Mesodermal cell (in vitro differentiated cells): ENCODE measurements at regions not wholly inside any gene's neighbourhood (a gene's known extent, or its start where the extent isn't known, plus 50 kb on each side); places are given as distances from the start of the nearest gene placed in this dataset.

Experiments
- H3K27ac ChIP-seq: 2 replicates; pipeline ENCODE4 v1.7.0; 2013; ENCODE audit warnings: mild to moderate bottlenecking, low read depth, low read length, moderate library complexity; ENCODE audit not compliant: severe bottlenecking
- H3K36me3 ChIP-seq: 2 replicates; pipeline ENCODE4 v1.7.1; 2013; ENCODE audit warnings: mild to moderate bottlenecking, low read length, moderate library complexity; ENCODE audit not compliant: control insufficient read depth, insufficient read depth
- H3K4me1 ChIP-seq: one replicate; pipeline ENCODE4 v1.7.1; 2013; ENCODE audit warnings: mild to moderate bottlenecking, low read length; ENCODE audit not compliant: insufficient read depth, control insufficient read depth, poor library complexity, severe bottlenecking
- H3K4me3 ChIP-seq: 2 replicates; pipeline ENCODE4 v1.7.0; 2013; ENCODE audit warnings: low read length, control low read depth, mild to moderate bottlenecking; ENCODE audit not compliant: insufficient read depth, poor library complexity, severe bottlenecking; ENCODE audit errors: extremely low read depth
- H3K9me3 ChIP-seq: 2 replicates; pipeline ENCODE4 v1.7.1; 2013; ENCODE audit warnings: mild to moderate bottlenecking, low read length, moderate library complexity; ENCODE audit not compliant: control insufficient read depth
- WGBS, 2 experiments: methylation state at CpG; one replicate each; pipeline ENCODE4 v1.1.5; 2013; ENCODE audit warnings: missing lambda C conversion rate in 2 of 2; ENCODE audit not compliant: insufficient coverage in 2 of 2; 5-methylcytosine and 5-hydroxymethylcytosine counted together

GRCh38 chr22:48553694-48554308, 1273.9 kb downstream of the BRD1 start:
- Histone ChIP-seq H3K27ac (no peak overlapping the region), H3K9me3 (no peaks in the 10 kb centered on the region)
- 86 to 92% methylated on average over 14 to 17 of the region's 22 CpGs for WGBS, 2 experiments

GRCh38 chr22:48553119-48553518, 1274.6 kb downstream of the BRD1 start:
- WGBS, 2 experiments: 84 to 89% methylated on average over 6 to 11 of the region's 11 CpGs
- Histone ChIP-seq H3K27ac (no peak overlapping the region), H3K9me3 (no peaks in the 10 kb centered on the region), H3K4me1 (no peaks in the 10 kb centered on the region), H3K36me3 (no peaks in the 10 kb centered on the region), H3K4me3 (no peak overlapping the region)

More at GRCh38 chr22:48553694-48554308, 1273.9 kb downstream of the BRD1 start:
- no peaks in the 10 kb centered on the region for H3K36me3 ChIP-seq
- no peaks in the 10 kb centered on the region for H3K4me1 ChIP-seq
- no peak overlapping the region for H3K4me3 ChIP-seq

GRCh38 chr22:48551716-48552268, 1275.9 kb downstream of the BRD1 start:
- no peaks in the 10 kb centered on the region for H3K36me3 ChIP-seq
- no peaks in the 10 kb centered on the region for H3K4me1 ChIP-seq
- no peak overlapping the region for H3K4me3 ChIP-seq
- WGBS, 2 experiments: 85 to 88% methylated on average over 12 of the region's 17 CpGs
- H3K27ac ChIP-seq: no peak overlapping the region
- no peaks in the 10 kb centered on the region for H3K9me3 ChIP-seq

GRCh38 chr22:48551061-48551460, 1276.6 kb downstream of the BRD1 start:
- no peak overlapping the region for H3K4me3 ChIP-seq
- no peaks in the 10 kb centered on the region for H3K4me1 ChIP-seq
- WGBS, 2 experiments: 93 to 95% methylated on average over 9 of the region's 10 CpGs
- no peak overlapping the region for H3K27ac ChIP-seq
- no peaks in the 10 kb centered on the region for H3K9me3 ChIP-seq
- H3K36me3 ChIP-seq: no peaks in the 10 kb centered on the region

- Histone ChIP-seq H3K9me3 (no peaks in the 10 kb centered on the region), H3K4me3 (no peak overlapping the region), H3K27ac (no peak overlapping the region), H3K4me1 (no peaks in the 10 kb centered on the region), H3K36me3 (no peaks in the 10 kb centered on the region)
- 91 to 100% methylated on average over 7 of the region's 8 CpGs for WGBS, 2 experiments
Measured at GRCh38 chr22:48548391-48548790, 1279.3 kb downstream of the BRD1 start.

- Histone ChIP-seq H3K4me3 (no peak overlapping the region), H3K9me3 (no peaks in the 10 kb centered on the region), H3K4me1 (no peaks in the 10 kb centered on the region), H3K36me3 (no peaks in the 10 kb centered on the region), H3K27ac (no peak overlapping the region)
- WGBS, 2 experiments: 84 to 92% methylated on average over 12 of the region's 13 CpGs
Measured at GRCh38 chr22:48547971-48548370, 1279.7 kb downstream of the BRD1 start.

- no peaks in the 10 kb centered on the region for H3K9me3 ChIP-seq
- H3K27ac ChIP-seq: no peak overlapping the region
- H3K4me3 ChIP-seq: no peak overlapping the region
- 90 to 94% methylated on average over 14 to 16 of the region's 19 CpGs for WGBS, 2 experiments
- H3K36me3 ChIP-seq: no peaks in the 10 kb centered on the region
- H3K4me1 ChIP-seq: no peaks in the 10 kb centered on the region
Measured at GRCh38 chr22:48546653-48547424, 1280.8 kb downstream of the BRD1 start.

GRCh38 chr22:48545987-48546386, 1281.7 kb downstream of the BRD1 start:
- Histone ChIP-seq H3K36me3 (no peaks in the 10 kb centered on the region), H3K27ac (no peak overlapping the region), H3K4me3 (no peak overlapping the region), H3K4me1 (no peaks in the 10 kb centered on the region), H3K9me3 (no peaks in the 10 kb centered on the region)
- 87 to 91% methylated on average over 14 to 17 of the region's 18 CpGs for WGBS, 2 experiments

- WGBS, 2 experiments: 92 to 98% methylated on average over 12 to 14 of the region's 16 CpGs
- Histone ChIP-seq H3K9me3 (no peaks in the 10 kb centered on the region), H3K4me1 (no peaks in the 10 kb centered on the region), H3K36me3 (no peaks in the 10 kb centered on the region), H3K4me3 (no peak overlapping the region), H3K27ac (no peak overlapping the region)
Measured at GRCh38 chr22:48541401-48542098, 1286.1 kb downstream of the BRD1 start.

- WGBS, 2 experiments: 86 to 88% methylated on average over 5 to 12 of the region's 12 CpGs
- Histone ChIP-seq H3K27ac (no peak overlapping the region), H3K9me3 (no peaks in the 10 kb centered on the region), H3K4me1 (no peaks in the 10 kb centered on the region), H3K4me3 (no peak overlapping the region), H3K36me3 (no peaks in the 10 kb centered on the region)
Measured at GRCh38 chr22:48539261-48539660, 1288.4 kb downstream of the BRD1 start.
